ENCODE measurements at regions not wholly inside any gene's neighbourhood (a gene's known extent, or its start where the extent isn't known, plus 50 kb on each side); places are given as distances from the start of the nearest gene placed in this dataset.

DNA sequence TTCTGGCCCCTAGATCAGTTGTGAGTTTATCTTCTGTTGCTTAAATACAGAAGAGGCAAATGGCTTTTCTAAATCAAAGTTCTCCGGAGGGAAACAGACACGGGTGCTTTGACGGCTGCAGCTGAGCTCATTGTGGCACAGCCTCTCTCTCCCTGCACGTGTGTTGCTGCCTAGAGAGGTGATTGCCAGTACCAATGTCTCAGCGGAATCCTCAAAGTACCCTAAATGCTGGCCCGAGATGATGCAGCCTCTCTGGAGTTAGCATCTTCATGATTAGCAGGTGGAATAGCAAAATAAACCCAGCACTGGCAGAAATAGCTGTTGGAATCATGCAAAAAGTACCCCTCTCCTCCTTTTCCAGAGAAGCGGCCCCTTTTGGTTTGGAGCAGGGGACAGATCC, 192.2 kb downstream of the PRDM2 start:
- H3K4me3 ChIP-seq (replicated peaks; ENCODE audit: low read depth, low read length) = no peak overlapping the region
- TF ChIP-seq, protein P1, sequence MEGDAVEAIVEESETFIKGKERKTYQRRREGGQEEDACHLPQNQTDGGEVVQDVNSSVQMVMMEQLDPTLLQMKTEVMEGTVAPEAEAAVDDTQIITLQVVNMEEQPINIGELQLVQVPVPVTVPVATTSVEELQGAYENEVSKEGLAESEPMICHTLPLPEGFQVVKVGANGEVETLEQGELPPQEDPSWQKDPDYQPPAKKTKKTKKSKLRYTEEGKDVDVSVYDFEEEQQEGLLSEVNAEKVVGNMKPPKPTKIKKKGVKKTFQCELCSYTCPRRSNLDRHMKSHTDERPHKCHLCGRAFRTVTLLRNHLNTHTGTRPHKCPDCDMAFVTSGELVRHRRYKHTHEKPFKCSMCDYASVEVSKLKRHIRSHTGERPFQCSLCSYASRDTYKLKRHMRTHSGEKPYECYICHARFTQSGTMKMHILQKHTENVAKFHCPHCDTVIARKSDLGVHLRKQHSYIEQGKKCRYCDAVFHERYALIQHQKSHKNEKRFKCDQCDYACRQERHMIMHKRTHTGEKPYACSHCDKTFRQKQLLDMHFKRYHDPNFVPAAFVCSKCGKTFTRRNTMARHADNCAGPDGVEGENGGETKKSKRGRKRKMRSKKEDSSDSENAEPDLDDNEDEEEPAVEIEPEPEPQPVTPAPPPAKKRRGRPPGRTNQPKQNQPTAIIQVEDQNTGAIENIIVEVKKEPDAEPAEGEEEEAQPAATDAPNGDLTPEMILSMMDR (IDR thresholded peaks at IDR 0.05; ENCODE audit: low read depth, low read length, missing control alignments) = no peak
- no peak for DNase-seq (ENCODE audit: extremely low read depth, low read depth)

DNA sequence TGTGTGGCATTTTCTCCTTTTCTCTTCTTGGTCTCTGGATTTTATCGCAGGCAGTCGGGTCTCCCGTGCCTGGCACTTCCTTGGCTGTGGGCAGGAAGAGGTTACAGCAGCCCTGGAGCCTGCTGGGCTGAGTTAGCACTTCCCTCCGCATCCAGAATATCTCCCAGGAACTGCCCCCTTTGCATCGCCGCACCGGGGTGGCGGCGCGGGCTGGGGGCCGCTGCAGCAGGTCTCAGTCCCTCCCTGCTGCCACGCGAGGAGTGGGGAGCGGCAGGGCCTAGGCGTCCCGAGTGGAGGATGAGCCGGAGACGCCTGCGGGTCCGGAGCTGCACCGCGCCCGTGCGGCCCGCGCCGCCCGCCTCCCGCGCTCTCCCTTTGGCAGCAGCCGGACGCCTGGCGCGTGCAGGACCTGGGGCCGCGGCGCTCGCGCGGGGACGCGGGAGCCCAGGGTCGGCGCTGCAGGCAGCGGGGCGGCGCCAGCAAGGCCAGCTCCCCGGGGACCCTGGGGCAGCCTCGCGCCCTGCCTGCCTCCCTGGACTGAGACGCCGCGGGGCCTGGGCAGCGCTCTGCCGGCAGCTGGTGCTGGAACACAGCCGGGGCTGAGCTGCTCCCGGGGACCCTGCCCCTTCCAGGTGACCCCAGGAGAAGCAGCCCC, 192.8 kb downstream of the PRDM2 start:
- TF ChIP-seq, protein P1 (IDR thresholded peaks at IDR 0.05; ENCODE audit: low read depth, low read length, missing control alignments) = no peak
- DNase-seq (ENCODE audit: extremely low read depth, low read depth) = no peak
- no peak overlapping the region for H3K4me3 ChIP-seq (replicated peaks; ENCODE audit: low read depth, low read length)

DNA sequence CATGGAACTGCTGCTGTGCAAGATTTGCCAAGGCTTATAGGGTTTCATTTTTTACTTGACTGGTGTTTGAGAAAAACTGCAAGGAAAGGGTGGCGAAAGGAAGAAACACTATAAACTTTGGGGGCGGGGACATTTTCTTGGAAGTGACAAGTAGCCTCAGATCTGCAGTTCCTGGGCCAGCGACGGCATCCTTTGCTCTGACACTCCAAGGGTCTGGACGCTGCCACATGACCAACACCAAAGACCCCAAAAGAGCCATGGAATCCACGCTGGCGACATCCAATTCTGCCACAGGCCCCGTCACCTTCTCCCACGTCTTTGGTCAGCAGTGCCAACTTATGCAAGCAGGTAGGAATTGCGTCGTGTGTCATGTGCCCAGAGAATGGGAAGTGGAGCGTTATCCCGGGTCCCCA, 193.4 kb downstream of the PRDM2 start:
- TF ChIP-seq, protein P1 (IDR thresholded peaks at IDR 0.05; ENCODE audit: low read depth, low read length, missing control alignments) = no peak
- DNase-seq (ENCODE audit: extremely low read depth, low read depth) = no peak
- H3K4me3 ChIP-seq (replicated peaks; ENCODE audit: low read depth, low read length) = no peak overlapping the region

DNA sequence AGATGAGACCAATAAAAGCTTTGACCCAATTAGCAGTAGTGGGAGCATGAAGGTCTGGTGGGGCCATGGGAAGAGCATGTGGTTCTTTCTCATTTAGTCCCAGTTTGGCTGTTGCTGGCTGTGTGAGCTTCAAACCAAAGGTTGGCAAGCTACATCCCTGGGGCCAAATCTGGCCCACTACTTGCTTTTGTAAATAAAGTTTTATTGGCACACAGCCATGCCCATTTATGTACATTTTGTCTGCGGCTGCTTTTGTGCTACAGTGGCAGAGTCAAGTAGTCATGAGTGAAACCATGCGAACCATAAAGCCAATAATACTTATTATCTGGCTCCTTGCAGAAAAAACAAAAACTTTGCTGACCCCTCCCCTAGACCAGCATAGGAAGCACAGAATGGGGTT, 196.9 kb downstream of the PRDM2 start:
- H3K4me3 ChIP-seq (replicated peaks; ENCODE audit: low read depth, low read length) = no peak overlapping the region
- TF ChIP-seq, protein P1 (IDR thresholded peaks at IDR 0.05; ENCODE audit: low read depth, low read length, missing control alignments) = no peak
- DNase-seq (ENCODE audit: extremely low read depth, low read depth) = no peak

DNA sequence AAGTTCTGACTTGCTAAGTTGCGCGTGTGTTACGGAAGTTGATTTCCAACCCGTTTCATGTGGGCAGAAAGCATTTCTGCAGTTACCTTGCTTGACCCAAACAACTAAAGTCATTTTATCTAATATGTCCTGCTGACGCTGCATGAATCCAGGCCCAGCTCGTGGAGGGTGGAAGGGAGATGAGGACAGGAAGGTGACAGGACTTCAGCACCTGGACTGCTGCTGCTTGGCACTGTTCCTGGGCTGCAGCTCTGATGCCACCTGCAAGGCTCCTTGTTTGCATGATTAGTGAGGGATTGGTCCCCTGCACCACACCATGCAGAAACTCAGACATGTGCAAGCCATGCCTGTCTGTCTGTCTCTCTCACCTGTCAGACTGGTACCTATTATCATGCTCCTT, 198.4 kb downstream of the PRDM2 start:
- no peak overlapping the region for H3K4me3 ChIP-seq (replicated peaks; ENCODE audit: low read depth, low read length)
- DNase-seq (ENCODE audit: extremely low read depth, low read depth) = no peak
- TF ChIP-seq, protein P1 (IDR thresholded peaks at IDR 0.05; ENCODE audit: low read depth, low read length, missing control alignments) = no peak

DNA sequence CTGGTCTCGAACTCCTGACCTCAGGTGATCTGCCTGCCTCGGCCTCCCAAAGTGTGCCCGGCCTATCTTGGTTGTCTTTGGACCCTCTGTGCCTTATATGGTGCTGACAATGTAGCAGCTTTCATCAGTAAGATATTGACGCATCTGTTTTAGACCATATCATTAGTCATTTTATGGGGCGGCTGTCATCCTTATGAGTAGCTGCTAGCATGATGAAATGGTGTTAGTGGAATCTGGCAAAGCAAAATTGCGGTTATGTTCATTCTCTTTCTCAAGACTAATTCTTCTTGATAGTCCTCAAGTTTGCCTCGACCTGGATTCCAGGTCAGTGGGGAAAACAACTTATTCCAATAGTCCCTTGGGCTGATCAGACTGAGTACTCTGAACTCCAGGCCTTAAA, 199.9 kb downstream of the PRDM2 start:
- DNase-seq (ENCODE audit: extremely low read depth, low read depth) = no peak

More for the DNA sequence above, 199.9 kb downstream of the PRDM2 start:
- no peak overlapping the region for H3K4me3 ChIP-seq (replicated peaks; ENCODE audit: low read depth, low read length)
- TF ChIP-seq, protein P1 (IDR thresholded peaks at IDR 0.05; ENCODE audit: low read depth, low read length, missing control alignments) = no peak
